CD14-positive monocyte (primary cell): ENCODE measurements at regions not wholly inside any gene's neighbourhood (a gene's known extent, or its start where the extent isn't known, plus 50 kb on each side); places are given as distances from the start of the nearest gene placed in this dataset.

Source experiments
- DNase-seq, 3 donors: peaks; one replicate each; pipeline ENCODE4 v3.0.0-alpha.2; 2011 to 2022
- H2AFZ ChIP-seq: 2 replicates; pipeline ENCODE4 v1.6.0; 2012; ENCODE audit warnings: mild to moderate bottlenecking, low read depth, low read length, inconsistent platforms; ENCODE audit not compliant: insufficient read depth, poor library complexity, severe bottlenecking
- H3K27ac ChIP-seq, 2 donors: 1 replicate in 1 of 2; 2 replicates in 1 of 2; pipeline ENCODE4 v1.5.1; 2012 to 2013; ENCODE audit warnings: low read length in 2 of 2, control low read depth in 1 of 2, inconsistent platforms in 1 of 2, low read depth in 1 of 2, mild to moderate bottlenecking in 1 of 2
- H3K27me3 ChIP-seq, 2 donors: one replicate each; pipeline versions ENCODE4 v1.6.0 to v1.6.1; 2011 to 2013; ENCODE audit warnings: low read length in 2 of 2; ENCODE audit not compliant: control insufficient read depth in 2 of 2, insufficient read depth in 2 of 2
- H3K36me3 ChIP-seq, 2 donors: replicated peaks in 1 of 2; 1 replicate in 1 of 2; 2 replicates in 1 of 2; pipeline versions ENCODE4 v1.5.1 to v1.6.1; 2012 to 2013; ENCODE audit warnings: low read length in 2 of 2, control low read depth in 1 of 2, inconsistent platforms in 1 of 2, mild to moderate bottlenecking in 1 of 2; ENCODE audit not compliant: insufficient read depth in 2 of 2, control insufficient read depth in 1 of 2
- H3K4me1 ChIP-seq, 2 donors: 1 replicate in 1 of 2; 2 replicates in 1 of 2; pipeline versions ENCODE4 v1.5.1 to v1.6.1; 2012 to 2013; ENCODE audit warnings: low read length in 2 of 2, control low read depth in 1 of 2, inconsistent platforms in 1 of 2, mild to moderate bottlenecking in 1 of 2, moderate library complexity in 1 of 2; ENCODE audit not compliant: insufficient read depth in 2 of 2, control insufficient read depth in 1 of 2
- H3K4me2 ChIP-seq: replicated peaks from 2 replicates; pipeline ENCODE3; 2012; ENCODE audit warnings: low read length, moderate library complexity, mild to moderate bottlenecking; ENCODE audit not compliant: poor library complexity, severe bottlenecking; ENCODE audit errors: extremely low read depth
- H3K4me3 ChIP-seq, 3 experiments: fragments of 200-600 bp in 1 of 3; sonication (generic) in 1 of 3; replicated peaks in 1 of 3; 1 replicate in 2 of 3; 2 replicates in 1 of 3; pipeline ENCODE4 v1.5.1; 2011 to 2013; ENCODE audit warnings: low read length in 3 of 3, mild to moderate bottlenecking in 3 of 3, control low read depth in 2 of 3, low read depth in 2 of 3, inconsistent platforms in 1 of 3, moderate library complexity in 1 of 3
- H3K79me2 ChIP-seq: 2 replicates; pipeline ENCODE4 v1.6.0; 2012; ENCODE audit warnings: mild to moderate bottlenecking, control low read depth, inconsistent platforms, low read length, moderate library complexity; ENCODE audit not compliant: insufficient read depth
- H3K9ac ChIP-seq: 2 replicates; pipeline ENCODE4 v1.6.0; 2017; ENCODE audit warnings: low read length, mild to moderate bottlenecking; ENCODE audit not compliant: insufficient read depth, poor library complexity, severe bottlenecking
- H3K9me3 ChIP-seq, 2 donors: replicated peaks in 1 of 2; 1 replicate in 1 of 2; 2 replicates in 1 of 2; pipeline versions ENCODE4 v1.5.1 to v1.6.1; 2012 to 2013; ENCODE audit warnings: low read length in 2 of 2, control low read depth in 1 of 2; ENCODE audit not compliant: control insufficient read depth in 1 of 2, insufficient read depth in 1 of 2
- H4K20me1 ChIP-seq: 2 replicates; pipeline ENCODE4 v1.6.0; 2012; ENCODE audit warnings: mild to moderate bottlenecking, low read length, control low read depth, moderate library complexity; ENCODE audit not compliant: insufficient read depth
- H3K27ac Mint-ChIP-seq, 7 donors: one replicate each; pipeline ENCODE4 v1.8.0; 2020; ENCODE audit warnings: mild to moderate bottlenecking in 7 of 7, mixed read lengths in 7 of 7, moderate library complexity in 6 of 7, inconsistent platforms in 2 of 7
- H3K27me3 Mint-ChIP-seq, 3 donors: one replicate each; pipeline ENCODE4 v1.8.0; 2021 to 2022; ENCODE audit warnings: low read depth in 3 of 3, mild to moderate bottlenecking in 3 of 3, mixed read lengths in 3 of 3, moderate library complexity in 3 of 3, inconsistent platforms in 1 of 3
- H3K36me3 Mint-ChIP-seq, 2 donors: one replicate each; pipeline ENCODE4 v1.8.0; 2020; ENCODE audit warnings: mixed read lengths in 2 of 2, inconsistent platforms in 1 of 2, mild to moderate bottlenecking in 1 of 2
- H3K4me1 Mint-ChIP-seq: one replicate; pipeline ENCODE4 v1.8.0; 2020; ENCODE audit warnings: mild to moderate bottlenecking, mixed read lengths
- H3K4me3 Mint-ChIP-seq, 2 donors: one replicate each; pipeline ENCODE4 v1.8.0; 2020; ENCODE audit warnings: mild to moderate bottlenecking in 2 of 2, mixed read lengths in 2 of 2, moderate library complexity in 1 of 2
- H3K9me3 Mint-ChIP-seq, 7 donors: one replicate each; pipeline ENCODE4 v1.8.0; 2020 to 2022; ENCODE audit warnings: mixed read lengths in 7 of 7, mild to moderate bottlenecking in 6 of 7, moderate library complexity in 6 of 7, inconsistent platforms in 2 of 7
- WGBS: methylation state at CpG from one replicate; pipeline ENCODE4 v1.1.5; 2013; ENCODE audit warnings: missing lambda C conversion rate; ENCODE audit not compliant: insufficient coverage; 5-methylcytosine and 5-hydroxymethylcytosine counted together
- intact Hi-C, 2 donors: fragments of 100-400 bp; cut with micrococcal nuclease; formaldehyde crosslinking; loops; one replicate each; pipeline versions ENCODE4 v1.15.0 to v1.15.1; 2023
- TF ChIP-seq, protein P1 (sequence below): fragments of 200-600 bp; IDR thresholded peaks from one replicate; pipeline ENCODE4 v1.8.0; 2022; ENCODE audit warnings: antibody characterized with exemption, mild to moderate bottlenecking

DNA sequence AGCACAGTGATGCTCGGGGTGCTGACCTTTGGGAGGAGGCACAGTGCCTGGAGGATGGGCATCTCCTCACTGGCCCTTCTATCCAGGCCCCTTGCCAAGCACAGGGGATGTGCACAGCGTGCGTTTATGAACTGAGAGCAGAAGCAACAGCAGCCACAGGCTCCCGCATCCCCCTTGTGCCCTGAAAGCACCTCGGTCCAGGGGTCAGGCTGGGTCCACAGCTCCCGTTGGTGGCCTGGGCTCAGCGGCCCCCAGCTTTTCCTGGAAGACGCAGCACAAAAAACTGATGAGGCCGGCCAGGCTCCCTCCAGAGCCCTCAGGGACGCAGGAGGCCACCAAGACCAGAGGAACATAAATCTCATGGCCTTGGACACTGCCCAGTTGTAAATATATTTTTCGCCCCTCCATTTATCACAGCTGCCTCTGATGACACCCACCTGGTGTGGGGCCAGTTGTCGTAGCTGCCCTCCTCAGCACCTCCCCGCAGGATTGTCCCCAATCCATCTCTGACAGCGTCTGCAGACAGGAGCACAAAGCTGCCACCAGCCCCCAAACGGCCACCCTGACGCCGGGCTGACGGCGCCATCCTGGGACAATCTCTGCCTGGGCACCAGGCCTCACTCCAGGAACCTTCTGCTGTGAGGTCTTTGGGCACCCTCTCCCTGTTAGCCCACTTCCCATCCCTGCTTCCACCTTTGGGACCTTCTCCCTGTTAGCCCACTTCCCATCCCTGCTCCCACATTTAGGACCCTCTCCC is 203.1 kb downstream of the BRD1 start:
- no peak for DNase-seq
- Histone ChIP-seq H3K79me2 (no peaks in the 10 kb centered on the region), H3K36me3 (peaks cover 6 to 7% of the 10 kb centered on the region in 2 donors), H3K27me3 (no peaks in the 10 kb centered on the region), H3K4me1 (no peaks in the 10 kb centered on the region), H3K4me3 (no peak overlapping the region), H4K20me1 (peaks cover 95% of the 10 kb centered on the region), H3K9me3 (no peaks in the 10 kb centered on the region), H3K4me2 (no peak overlapping the region), H3K27ac (no peak overlapping the region), H2AFZ (no peak overlapping the region), H3K9ac (no peak overlapping the region)
- WGBS: 91% methylated on average over 19 of the region's 19 CpGs
- Mint-ChIP-seq H3K27me3 (no peaks in the 10 kb centered on the region), H3K4me1 (no peaks in the 10 kb centered on the region), H3K4me3 (no peak overlapping the region), H3K36me3 (peaks cover 23 to 26% of the 10 kb centered on the region in 2 donors), H3K27ac (peak overlapping the region in 1 of 7 donors; percentile 12), H3K9me3 (peaks cover 0 to 2% (median 0%) of the 10 kb centered on the region in 7 donors)
- TF ChIP-seq, protein P1, sequence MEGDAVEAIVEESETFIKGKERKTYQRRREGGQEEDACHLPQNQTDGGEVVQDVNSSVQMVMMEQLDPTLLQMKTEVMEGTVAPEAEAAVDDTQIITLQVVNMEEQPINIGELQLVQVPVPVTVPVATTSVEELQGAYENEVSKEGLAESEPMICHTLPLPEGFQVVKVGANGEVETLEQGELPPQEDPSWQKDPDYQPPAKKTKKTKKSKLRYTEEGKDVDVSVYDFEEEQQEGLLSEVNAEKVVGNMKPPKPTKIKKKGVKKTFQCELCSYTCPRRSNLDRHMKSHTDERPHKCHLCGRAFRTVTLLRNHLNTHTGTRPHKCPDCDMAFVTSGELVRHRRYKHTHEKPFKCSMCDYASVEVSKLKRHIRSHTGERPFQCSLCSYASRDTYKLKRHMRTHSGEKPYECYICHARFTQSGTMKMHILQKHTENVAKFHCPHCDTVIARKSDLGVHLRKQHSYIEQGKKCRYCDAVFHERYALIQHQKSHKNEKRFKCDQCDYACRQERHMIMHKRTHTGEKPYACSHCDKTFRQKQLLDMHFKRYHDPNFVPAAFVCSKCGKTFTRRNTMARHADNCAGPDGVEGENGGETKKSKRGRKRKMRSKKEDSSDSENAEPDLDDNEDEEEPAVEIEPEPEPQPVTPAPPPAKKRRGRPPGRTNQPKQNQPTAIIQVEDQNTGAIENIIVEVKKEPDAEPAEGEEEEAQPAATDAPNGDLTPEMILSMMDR: no peak
- intact Hi-C loops: no loop called here

DNA sequence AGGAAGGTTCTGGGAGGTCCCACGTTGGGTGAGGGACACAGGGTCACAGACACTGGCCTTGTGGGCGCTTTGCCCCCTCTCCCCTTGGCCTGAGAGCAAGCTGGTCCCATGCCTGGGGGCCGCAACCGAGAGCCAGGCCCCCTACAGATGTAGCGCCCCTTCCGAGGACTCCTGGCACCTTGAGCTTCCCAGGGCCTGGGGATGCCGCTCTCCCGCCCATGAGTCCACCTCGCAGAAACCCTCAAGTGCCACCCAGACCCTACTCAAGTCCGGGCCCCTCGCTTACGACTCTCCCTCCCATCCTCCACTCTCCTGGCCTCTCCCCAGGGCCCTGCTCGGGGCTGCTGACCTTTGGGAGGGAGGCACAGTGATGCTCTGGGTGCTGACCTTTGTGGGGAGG is 204.0 kb downstream of the BRD1 start:
- no peak overlapping the region for H3K4me3 ChIP-seq
- TF ChIP-seq, protein P1: no peak
- H3K9ac ChIP-seq: no peak overlapping the region
- H3K9me3 ChIP-seq: peaks cover 0 to 5% of the 10 kb centered on the region in 2 donors
- WGBS: 95% methylated on average over 8 of the region's 13 CpGs
- Mint-ChIP-seq H3K27ac (peak overlapping the region in 1 of 7 donors; percentile 13), H3K4me3 (no peak overlapping the region), H3K4me1 (no peaks in the 10 kb centered on the region), H3K9me3 (peaks cover 0 to 2% (median 0%) of the 10 kb centered on the region in 7 donors), H3K27me3 (peaks cover 0 to under 1% (median 0%) of the 10 kb centered on the region in 3 donors), H3K36me3 (peaks cover 23 to 29% of the 10 kb centered on the region in 2 donors)
- H3K4me1 ChIP-seq: no peaks in the 10 kb centered on the region
- H4K20me1 ChIP-seq: peaks cover 88% of the 10 kb centered on the region
- H3K79me2 ChIP-seq: no peaks in the 10 kb centered on the region
- H3K4me2 ChIP-seq: no peak overlapping the region
- intact Hi-C loops: no loop called here
- no peaks in the 10 kb centered on the region for H3K27me3 ChIP-seq
- DNase-seq: no peak
- H2AFZ ChIP-seq: no peak overlapping the region
- no peak overlapping the region for H3K27ac ChIP-seq
- peaks cover 6 to 8% of the 10 kb centered on the region in 2 donors for H3K36me3 ChIP-seq
